Endodermal cell (in vitro differentiated cells): ENCODE measurements at regions not wholly inside any gene's neighbourhood (a gene's known extent, or its start where the extent isn't known, plus 50 kb on each side); places are given as distances from the start of the nearest gene placed in this dataset.

Experiments used
- DNase-seq: peaks from one replicate; pipeline ENCODE4 v3.0.0-alpha.2; 2017
- H3K27ac ChIP-seq: 2 replicates; pipeline ENCODE4 v1.5.1; 2013; ENCODE audit warnings: mild to moderate bottlenecking, low read depth, low read length, moderate library complexity
- H3K27me3 ChIP-seq: 2 replicates; pipeline ENCODE4 v1.6.1; 2013; ENCODE audit warnings: mild to moderate bottlenecking, low read length, moderate library complexity; ENCODE audit not compliant: insufficient read depth, control insufficient read depth, poor library complexity, severe bottlenecking
- H3K36me3 ChIP-seq: 2 replicates; pipeline ENCODE4 v1.7.0; 2013; ENCODE audit warnings: mild to moderate bottlenecking, low read length, moderate library complexity; ENCODE audit not compliant: control insufficient read depth, insufficient read depth
- H3K4me1 ChIP-seq: one replicate; pipeline ENCODE4 v1.7.0; 2013; ENCODE audit warnings: low read length; ENCODE audit not compliant: control insufficient read depth, insufficient read depth
- H3K4me3 ChIP-seq: 2 replicates; pipeline ENCODE4 v1.5.1; 2013; ENCODE audit warnings: mild to moderate bottlenecking, low read length, moderate library complexity
- H3K9ac ChIP-seq: 2 replicates; pipeline ENCODE4 v1.6.1; 2013; ENCODE audit warnings: mild to moderate bottlenecking, low read length, moderate library complexity; ENCODE audit not compliant: poor library complexity, severe bottlenecking; ENCODE audit errors: extremely low read depth
- H3K9me3 ChIP-seq: 2 replicates; pipeline ENCODE4 v1.6.1; 2013; ENCODE audit warnings: mild to moderate bottlenecking, low read length, moderate library complexity; ENCODE audit not compliant: control insufficient read depth
- H3K27ac Mint-ChIP-seq: 2 replicates; pipeline ENCODE4 v1.8.0; 2020; ENCODE audit warnings: mixed read lengths
- H3K27me3 Mint-ChIP-seq: 2 replicates; pipeline ENCODE4 v1.8.0; 2021; ENCODE audit warnings: mild to moderate bottlenecking, mixed read lengths; ENCODE audit not compliant: insufficient read depth
- H3K36me3 Mint-ChIP-seq: 2 replicates; pipeline ENCODE4 v1.8.0; 2020; ENCODE audit warnings: low read depth, mixed read lengths
- H3K4me1 Mint-ChIP-seq: 2 replicates; pipeline ENCODE4 v1.8.0; 2020; ENCODE audit warnings: mixed read lengths
- H3K4me3 Mint-ChIP-seq: 2 replicates; pipeline ENCODE4 v1.8.0; 2020; ENCODE audit warnings: mild to moderate bottlenecking, moderate library complexity, mixed read lengths
- H3K9me3 Mint-ChIP-seq: 2 replicates; pipeline ENCODE4 v1.8.0; 2020; ENCODE audit warnings: mild to moderate bottlenecking, mixed read lengths
- WGBS, 2 experiments: methylation state at CpG; one replicate each; pipeline versions ENCODE4 v1.1.5 to v1.1.7; 2013; ENCODE audit warnings: missing lambda C conversion rate in 2 of 2, mixed read lengths in 1 of 2; ENCODE audit not compliant: insufficient coverage in 1 of 2, insufficient read length in 1 of 2; 5-methylcytosine and 5-hydroxymethylcytosine counted together
- TF ChIP-seq, protein P1 (sequence below): fragments of 200-600 bp; sonication (generic); conservative IDR thresholded peaks from 2 replicates; pipeline ENCODE4 v1.5.0; 2021; ENCODE audit warnings: antibody characterized with exemption, mild to moderate bottlenecking

GRCh38 chr6:163878698-163879097, 464.2 kb downstream of the QKI start:
- TF ChIP-seq, protein P1, sequence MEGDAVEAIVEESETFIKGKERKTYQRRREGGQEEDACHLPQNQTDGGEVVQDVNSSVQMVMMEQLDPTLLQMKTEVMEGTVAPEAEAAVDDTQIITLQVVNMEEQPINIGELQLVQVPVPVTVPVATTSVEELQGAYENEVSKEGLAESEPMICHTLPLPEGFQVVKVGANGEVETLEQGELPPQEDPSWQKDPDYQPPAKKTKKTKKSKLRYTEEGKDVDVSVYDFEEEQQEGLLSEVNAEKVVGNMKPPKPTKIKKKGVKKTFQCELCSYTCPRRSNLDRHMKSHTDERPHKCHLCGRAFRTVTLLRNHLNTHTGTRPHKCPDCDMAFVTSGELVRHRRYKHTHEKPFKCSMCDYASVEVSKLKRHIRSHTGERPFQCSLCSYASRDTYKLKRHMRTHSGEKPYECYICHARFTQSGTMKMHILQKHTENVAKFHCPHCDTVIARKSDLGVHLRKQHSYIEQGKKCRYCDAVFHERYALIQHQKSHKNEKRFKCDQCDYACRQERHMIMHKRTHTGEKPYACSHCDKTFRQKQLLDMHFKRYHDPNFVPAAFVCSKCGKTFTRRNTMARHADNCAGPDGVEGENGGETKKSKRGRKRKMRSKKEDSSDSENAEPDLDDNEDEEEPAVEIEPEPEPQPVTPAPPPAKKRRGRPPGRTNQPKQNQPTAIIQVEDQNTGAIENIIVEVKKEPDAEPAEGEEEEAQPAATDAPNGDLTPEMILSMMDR = no peak
- WGBS, 2 experiments = 89 to 100% methylated on average over 2 of the region's 2 CpGs
- Mint-ChIP-seq H3K4me3 (no peak overlapping the region), H3K27ac (no peak overlapping the region), H3K27me3 (no peaks in the 10 kb centered on the region), H3K4me1 (no peaks in the 10 kb centered on the region), H3K36me3 (no peaks in the 10 kb centered on the region), H3K9me3 (no peaks in the 10 kb centered on the region)
- DNase-seq = no peak
- no peaks in the 10 kb centered on the region for H3K4me1 ChIP-seq
- no peaks in the 10 kb centered on the region for H3K36me3 ChIP-seq
- H3K27me3 ChIP-seq = no peaks in the 10 kb centered on the region
- H3K9ac ChIP-seq = no peak overlapping the region
- no peaks in the 10 kb centered on the region for H3K9me3 ChIP-seq
- H3K4me3 ChIP-seq = no peak overlapping the region
- H3K27ac ChIP-seq = no peak overlapping the region

DNA sequence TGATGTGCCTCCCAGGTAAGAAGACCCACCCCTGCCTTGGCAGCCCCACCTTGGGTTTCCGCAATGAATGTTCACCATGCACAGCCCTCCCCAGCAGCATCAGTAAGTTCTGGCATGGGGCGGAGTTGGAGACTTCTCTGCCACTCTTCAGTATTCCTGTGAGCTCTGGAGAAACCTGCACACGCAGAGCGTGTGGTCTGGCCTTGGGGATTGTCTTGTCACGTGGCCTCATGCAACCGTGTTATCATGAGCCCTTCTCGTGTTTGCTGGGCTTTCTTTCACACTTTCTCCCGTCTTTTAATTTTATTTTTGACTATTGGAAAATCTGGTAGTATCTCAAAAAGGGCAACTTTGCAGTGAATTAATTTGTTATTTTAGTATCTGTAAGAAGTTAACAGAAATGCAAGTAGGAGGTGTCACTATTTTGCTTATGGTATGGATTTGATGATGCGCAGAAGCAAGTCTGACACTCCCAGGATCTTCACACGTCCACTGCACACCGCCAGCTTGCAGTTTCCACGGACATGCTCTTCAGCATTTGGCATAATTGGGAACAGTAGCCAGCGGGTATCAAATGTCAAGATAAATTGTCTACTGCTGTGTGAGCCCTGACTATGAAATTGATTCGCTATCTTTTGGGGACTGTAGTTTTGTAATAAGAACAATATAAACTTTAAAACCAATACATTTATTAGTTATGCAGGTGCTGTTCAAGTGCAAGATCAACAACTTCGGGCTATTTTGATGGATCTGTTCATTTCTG, 463.5 kb downstream of the QKI start:
- H3K27me3 ChIP-seq = no peaks in the 10 kb centered on the region
- TF ChIP-seq, protein P1 = no peak
- no peaks in the 10 kb centered on the region for H3K36me3 ChIP-seq
- H3K9ac ChIP-seq = no peak overlapping the region
- no peak overlapping the region for H3K4me3 Mint-ChIP-seq
- H3K4me3 ChIP-seq = no peak overlapping the region
- 96% methylated on average over 13 to 14 of the region's 15 CpGs for WGBS, 2 experiments
- no peaks in the 10 kb centered on the region for H3K9me3 Mint-ChIP-seq
- H3K27ac Mint-ChIP-seq = no peak overlapping the region
- H3K27ac ChIP-seq = no peak overlapping the region
- no peaks in the 10 kb centered on the region for H3K4me1 ChIP-seq
- H3K4me1 Mint-ChIP-seq = no peaks in the 10 kb centered on the region
- H3K36me3 Mint-ChIP-seq = no peaks in the 10 kb centered on the region
- no peak for DNase-seq
- H3K27me3 Mint-ChIP-seq = no peaks in the 10 kb centered on the region
- H3K9me3 ChIP-seq = no peaks in the 10 kb centered on the region

- H3K27me3 ChIP-seq = no peaks in the 10 kb centered on the region
- whole genome bisulfite sequencing, 2 experiments = 86 to 90% methylated on average over 3 of the region's 3 CpGs
- no peak overlapping the region for H3K4me3 Mint-ChIP-seq
- no peaks in the 10 kb centered on the region for H3K27me3 Mint-ChIP-seq
- H3K9me3 ChIP-seq = no peaks in the 10 kb centered on the region
- no peaks in the 10 kb centered on the region for H3K4me1 Mint-ChIP-seq
- no peak for DNase-seq
- no peaks in the 10 kb centered on the region for H3K36me3 ChIP-seq
- H3K4me1 ChIP-seq = no peaks in the 10 kb centered on the region
- no peaks in the 10 kb centered on the region for H3K36me3 Mint-ChIP-seq
- no peak overlapping the region for H3K9ac ChIP-seq
- no peak overlapping the region for H3K27ac ChIP-seq
- no peak overlapping the region for H3K4me3 ChIP-seq
- H3K27ac Mint-ChIP-seq = no peak overlapping the region
- H3K9me3 Mint-ChIP-seq = no peaks in the 10 kb centered on the region
- TF ChIP-seq, protein P1 = no peak
Measured at GRCh38 chr6:163876391-163876790, 461.9 kb downstream of the QKI start.
